ENCODE measurements at regions not wholly inside any gene's neighbourhood (a gene's known extent, or its start where the extent isn't known, plus 50 kb on each side); places are given as distances from the start of the nearest gene placed in this dataset.

GRCh38 chr4:123480706-123481418, 84.3 kb downstream of the SPRY1 start:
- 87% methylated on average over 7 of the region's 7 CpGs for WGBS
- no peak overlapping the region for H3K27ac ChIP-seq

GRCh38 chr4:123481717-123482116, 85.1 kb downstream of the SPRY1 start:
- H3K36me3 ChIP-seq, result no peaks in the 10 kb centered on the region
- 77% methylated on average over 3 of the region's 3 CpGs for WGBS

More at GRCh38 chr4:123480706-123481418, 84.3 kb downstream of the SPRY1 start:
- Histone ChIP-seq H3K4me3 (no peak overlapping the region), H3K9me3 (no peaks in the 10 kb centered on the region), H3K36me3 (no peaks in the 10 kb centered on the region), H3K4me1 (no peaks in the 10 kb centered on the region), H3K27me3 (no peaks in the 10 kb centered on the region)
- DNase-seq (ENCODE audit: low spot score in 2 of 2), result no peak
- TF ChIP-seq EP300 (IDR thresholded peaks at IDR 0.05) (no peak), POLR2A (IDR thresholded peaks at IDR 0.05) (no peak), POLR2AphosphoS5 (IDR thresholded peaks at IDR 0.05) (no peak)
- TF ChIP-seq, protein P1, sequence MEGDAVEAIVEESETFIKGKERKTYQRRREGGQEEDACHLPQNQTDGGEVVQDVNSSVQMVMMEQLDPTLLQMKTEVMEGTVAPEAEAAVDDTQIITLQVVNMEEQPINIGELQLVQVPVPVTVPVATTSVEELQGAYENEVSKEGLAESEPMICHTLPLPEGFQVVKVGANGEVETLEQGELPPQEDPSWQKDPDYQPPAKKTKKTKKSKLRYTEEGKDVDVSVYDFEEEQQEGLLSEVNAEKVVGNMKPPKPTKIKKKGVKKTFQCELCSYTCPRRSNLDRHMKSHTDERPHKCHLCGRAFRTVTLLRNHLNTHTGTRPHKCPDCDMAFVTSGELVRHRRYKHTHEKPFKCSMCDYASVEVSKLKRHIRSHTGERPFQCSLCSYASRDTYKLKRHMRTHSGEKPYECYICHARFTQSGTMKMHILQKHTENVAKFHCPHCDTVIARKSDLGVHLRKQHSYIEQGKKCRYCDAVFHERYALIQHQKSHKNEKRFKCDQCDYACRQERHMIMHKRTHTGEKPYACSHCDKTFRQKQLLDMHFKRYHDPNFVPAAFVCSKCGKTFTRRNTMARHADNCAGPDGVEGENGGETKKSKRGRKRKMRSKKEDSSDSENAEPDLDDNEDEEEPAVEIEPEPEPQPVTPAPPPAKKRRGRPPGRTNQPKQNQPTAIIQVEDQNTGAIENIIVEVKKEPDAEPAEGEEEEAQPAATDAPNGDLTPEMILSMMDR (IDR thresholded peaks at IDR 0.05), result no peak

GRCh38 chr4:123484291-123484926, 87.8 kb downstream of the SPRY1 start:
- H3K27me3 ChIP-seq, result no peaks in the 10 kb centered on the region
- TF ChIP-seq POLR2AphosphoS5 (IDR thresholded peaks at IDR 0.05), result no peak
- no peak for TF ChIP-seq EP300 (IDR thresholded peaks at IDR 0.05)
- TF ChIP-seq POLR2A (IDR thresholded peaks at IDR 0.05), result no peak
- TF ChIP-seq, protein P1 (IDR thresholded peaks at IDR 0.05), result no peak
- 94% methylated on average over 4 of the region's 4 CpGs for WGBS
- H3K36me3 ChIP-seq, result no peaks in the 10 kb centered on the region
- H3K27ac ChIP-seq, result no peak overlapping the region
- no peaks in the 10 kb centered on the region for H3K9me3 ChIP-seq
- no peaks in the 10 kb centered on the region for H3K4me1 ChIP-seq
- no peak for DNase-seq (ENCODE audit: low spot score in 2 of 2)
- H3K4me3 ChIP-seq, result no peak overlapping the region

More at GRCh38 chr4:123481717-123482116, 85.1 kb downstream of the SPRY1 start:
- no peak overlapping the region for H3K27ac ChIP-seq
- H3K4me1 ChIP-seq, result no peaks in the 10 kb centered on the region
- DNase-seq (ENCODE audit: low spot score in 2 of 2), result no peak
- TF ChIP-seq EP300 (IDR thresholded peaks at IDR 0.05) (no peak), POLR2AphosphoS5 (IDR thresholded peaks at IDR 0.05) (no peak), POLR2A (IDR thresholded peaks at IDR 0.05) (no peak)
- TF ChIP-seq, protein P1 (IDR thresholded peaks at IDR 0.05), result no peak
- H3K27me3 ChIP-seq, result no peaks in the 10 kb centered on the region
- no peak overlapping the region for H3K4me3 ChIP-seq
- H3K9me3 ChIP-seq, result no peaks in the 10 kb centered on the region

- no peaks in the 10 kb centered on the region for H3K27me3 ChIP-seq
- WGBS, result 88% methylated on average over 1 of the region's 1 CpG
- no peaks in the 10 kb centered on the region for H3K9me3 ChIP-seq
- H3K4me3 ChIP-seq, result no peak overlapping the region
- DNase-seq (ENCODE audit: low spot score in 2 of 2), result no peak
- H3K4me1 ChIP-seq, result no peaks in the 10 kb centered on the region
- H3K27ac ChIP-seq, result no peak overlapping the region
- TF ChIP-seq POLR2A (IDR thresholded peaks at IDR 0.05) (no peak), EP300 (IDR thresholded peaks at IDR 0.05) (no peak), POLR2AphosphoS5 (IDR thresholded peaks at IDR 0.05) (no peak)
- TF ChIP-seq, protein P1 (IDR thresholded peaks at IDR 0.05), result no peak
- no peaks in the 10 kb centered on the region for H3K36me3 ChIP-seq
Observed at GRCh38 chr4:123485601-123486000, 89.0 kb downstream of the SPRY1 start.

DNA sequence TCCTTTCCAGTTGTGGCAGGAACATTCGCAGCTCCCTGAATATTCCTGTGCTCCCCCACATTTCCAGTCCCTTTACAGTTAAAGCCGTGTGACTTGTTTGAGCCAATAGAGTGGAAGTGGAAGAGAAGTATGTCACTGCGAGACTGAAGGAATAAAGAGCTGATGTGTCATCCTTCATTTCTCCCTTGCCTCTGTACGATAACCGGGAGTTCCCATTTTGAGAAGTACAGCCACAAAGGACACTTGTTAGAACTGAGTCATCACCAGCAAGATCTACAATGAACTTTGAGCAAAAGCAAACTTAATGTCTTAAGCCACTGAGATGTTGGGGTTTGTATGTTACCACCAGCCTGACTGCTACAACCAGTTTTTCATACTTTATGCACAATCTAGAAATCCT, 92.3 kb downstream of the SPRY1 start:
- Histone ChIP-seq H3K27me3 (no peaks in the 10 kb centered on the region), H3K4me3 (no peak overlapping the region), H3K27ac (no peak overlapping the region), H3K36me3 (no peaks in the 10 kb centered on the region), H3K9me3 (no peaks in the 10 kb centered on the region), H3K4me1 (no peaks in the 10 kb centered on the region)
- TF ChIP-seq POLR2A (IDR thresholded peaks at IDR 0.05), result no peak
- TF ChIP-seq POLR2AphosphoS5 (IDR thresholded peaks at IDR 0.05), result no peak
- TF ChIP-seq EP300 (IDR thresholded peaks at IDR 0.05), result no peak
- TF ChIP-seq, protein P1 (IDR thresholded peaks at IDR 0.05), result no peak
- 63% methylated on average over 5 of the region's 5 CpGs for WGBS
- DNase-seq (ENCODE audit: low spot score in 2 of 2), result no peak

Measured in suprapubic skin (tissue), 4 donors.